ENCODE measurements at regions not wholly inside any gene's neighbourhood (a gene's known extent, or its start where the extent isn't known, plus 50 kb on each side); places are given as distances from the start of the nearest gene placed in this dataset.

GRCh38 chr1:199706826-199707606 is 320.5 kb upstream of the NR5A2 start:
- Histone ChIP-seq H3K9me3 (ENCODE audit: control insufficient read depth, insufficient read depth, low read length) (no peaks in the 10 kb centered on the region), H3K4me3 (ENCODE audit: low read depth, low read length) (no peak overlapping the region), H3K36me3 (ENCODE audit: control insufficient read depth, insufficient read depth, low read length) (no peaks in the 10 kb centered on the region), H3K9ac (ENCODE audit: low read depth, low read length) (no peak overlapping the region), H3K4me1 (ENCODE audit: control insufficient read depth, insufficient read depth, low read length) (no peaks in the 10 kb centered on the region), H3K27me3 (ENCODE audit: control insufficient read depth, insufficient read depth, low read length) (no peaks in the 10 kb centered on the region)

DNA sequence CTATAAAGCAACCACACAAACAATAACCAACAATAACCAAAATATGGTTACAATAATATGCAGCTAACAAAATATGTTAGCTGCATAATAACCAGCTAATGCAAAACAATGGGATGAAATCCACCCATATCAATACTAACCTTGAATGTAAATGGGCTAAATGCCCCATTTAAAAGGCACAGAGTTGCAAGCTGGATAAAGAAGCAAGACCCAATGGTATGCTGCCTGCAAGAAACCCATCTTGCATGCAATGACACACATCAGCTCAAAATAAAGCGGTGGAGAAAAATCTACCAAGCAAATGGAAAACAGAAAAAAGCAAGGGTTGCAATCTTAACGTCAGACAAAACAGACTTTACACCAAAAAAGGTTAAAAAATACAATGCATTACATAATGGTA is 316.5 kb upstream of the NR5A2 start:
- H3K4me3 ChIP-seq (ENCODE audit: low read depth, low read length) = no peak overlapping the region
- H3K27me3 ChIP-seq (ENCODE audit: control insufficient read depth, insufficient read depth, low read length) = no peaks in the 10 kb centered on the region
- no peak overlapping the region for H3K9ac ChIP-seq (ENCODE audit: low read depth, low read length)
- H3K4me1 ChIP-seq (ENCODE audit: control insufficient read depth, insufficient read depth, low read length) = no peaks in the 10 kb centered on the region
- no peaks in the 10 kb centered on the region for H3K9me3 ChIP-seq (ENCODE audit: control insufficient read depth, insufficient read depth, low read length)
- H3K36me3 ChIP-seq (ENCODE audit: control insufficient read depth, insufficient read depth, low read length) = no peaks in the 10 kb centered on the region

- Histone ChIP-seq H3K27me3 (ENCODE audit: control insufficient read depth, insufficient read depth, low read length) (no peaks in the 10 kb centered on the region), H3K4me3 (ENCODE audit: low read depth, low read length) (no peak overlapping the region), H3K9me3 (ENCODE audit: control insufficient read depth, insufficient read depth, low read length) (no peaks in the 10 kb centered on the region)
Observed at GRCh38 chr1:199716729-199717128, 310.8 kb upstream of the NR5A2 start.

DNA sequence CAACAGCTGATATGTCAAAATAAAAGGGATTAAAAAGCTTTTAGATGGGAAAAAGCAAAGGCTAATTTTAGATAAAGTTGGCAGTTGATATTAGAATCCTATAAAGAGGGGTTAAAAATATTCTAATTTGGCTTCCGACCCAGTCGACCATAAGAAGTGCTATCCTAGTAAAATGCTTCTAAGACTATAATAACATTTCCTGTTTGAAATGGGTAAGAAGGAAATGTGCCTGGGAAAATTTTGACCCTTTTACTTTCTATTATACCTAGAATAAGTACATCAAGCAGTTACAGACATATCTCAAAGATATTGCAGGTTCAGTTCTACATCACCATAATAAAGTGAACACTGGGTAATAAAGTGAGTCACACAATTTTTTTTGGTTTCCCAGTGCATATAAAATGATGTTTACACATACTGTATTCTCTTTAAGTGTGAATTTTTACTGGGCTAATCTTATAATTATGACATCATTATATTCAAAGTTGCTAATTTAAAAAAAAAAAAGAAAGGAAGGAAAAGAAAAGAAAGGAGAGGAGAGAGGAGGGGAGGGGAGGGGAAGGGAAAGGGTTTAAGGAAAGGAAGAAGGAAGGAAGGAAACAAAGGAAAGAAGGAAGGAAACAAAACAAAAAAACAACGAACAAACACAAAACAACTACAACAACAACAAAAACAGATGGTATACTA is 308.2 kb upstream of the NR5A2 start:
- Histone ChIP-seq H3K9ac (ENCODE audit: low read depth, low read length) (no peak overlapping the region), H3K4me3 (ENCODE audit: low read depth, low read length) (no peak overlapping the region), H3K36me3 (ENCODE audit: control insufficient read depth, insufficient read depth, low read length) (no peaks in the 10 kb centered on the region), H3K27me3 (ENCODE audit: control insufficient read depth, insufficient read depth, low read length) (no peaks in the 10 kb centered on the region), H3K4me1 (ENCODE audit: control insufficient read depth, insufficient read depth, low read length) (peaks cover 3% of the 10 kb centered on the region), H3K9me3 (ENCODE audit: control insufficient read depth, insufficient read depth, low read length) (no peaks in the 10 kb centered on the region)

More at GRCh38 chr1:199716729-199717128, 310.8 kb upstream of the NR5A2 start:
- Histone ChIP-seq H3K9ac (ENCODE audit: low read depth, low read length) (no peak overlapping the region), H3K36me3 (ENCODE audit: control insufficient read depth, insufficient read depth, low read length) (no peaks in the 10 kb centered on the region), H3K4me1 (ENCODE audit: control insufficient read depth, insufficient read depth, low read length) (peaks cover 3% of the 10 kb centered on the region)

GRCh38 chr1:199720496-199720895 is 307.0 kb upstream of the NR5A2 start:
- H3K9me3 ChIP-seq (ENCODE audit: control insufficient read depth, insufficient read depth, low read length) = no peaks in the 10 kb centered on the region
- no peaks in the 10 kb centered on the region for H3K36me3 ChIP-seq (ENCODE audit: control insufficient read depth, insufficient read depth, low read length)
- no peaks in the 10 kb centered on the region for H3K27me3 ChIP-seq (ENCODE audit: control insufficient read depth, insufficient read depth, low read length)
- H3K9ac ChIP-seq (ENCODE audit: low read depth, low read length) = no peak overlapping the region
- peaks cover 3% of the 10 kb centered on the region for H3K4me1 ChIP-seq (ENCODE audit: control insufficient read depth, insufficient read depth, low read length)
- no peak overlapping the region for H3K4me3 ChIP-seq (ENCODE audit: low read depth, low read length)

- Histone ChIP-seq H3K4me1 (ENCODE audit: control insufficient read depth, insufficient read depth, low read length) (peaks cover 3% of the 10 kb centered on the region), H3K27me3 (ENCODE audit: control insufficient read depth, insufficient read depth, low read length) (no peaks in the 10 kb centered on the region), H3K9ac (ENCODE audit: low read depth, low read length) (no peak overlapping the region), H3K4me3 (ENCODE audit: low read depth, low read length) (no peak overlapping the region), H3K9me3 (ENCODE audit: control insufficient read depth, insufficient read depth, low read length) (no peaks in the 10 kb centered on the region), H3K36me3 (ENCODE audit: control insufficient read depth, insufficient read depth, low read length) (no peaks in the 10 kb centered on the region)
Observed at GRCh38 chr1:199721001-199721400, 306.5 kb upstream of the NR5A2 start.

DNA sequence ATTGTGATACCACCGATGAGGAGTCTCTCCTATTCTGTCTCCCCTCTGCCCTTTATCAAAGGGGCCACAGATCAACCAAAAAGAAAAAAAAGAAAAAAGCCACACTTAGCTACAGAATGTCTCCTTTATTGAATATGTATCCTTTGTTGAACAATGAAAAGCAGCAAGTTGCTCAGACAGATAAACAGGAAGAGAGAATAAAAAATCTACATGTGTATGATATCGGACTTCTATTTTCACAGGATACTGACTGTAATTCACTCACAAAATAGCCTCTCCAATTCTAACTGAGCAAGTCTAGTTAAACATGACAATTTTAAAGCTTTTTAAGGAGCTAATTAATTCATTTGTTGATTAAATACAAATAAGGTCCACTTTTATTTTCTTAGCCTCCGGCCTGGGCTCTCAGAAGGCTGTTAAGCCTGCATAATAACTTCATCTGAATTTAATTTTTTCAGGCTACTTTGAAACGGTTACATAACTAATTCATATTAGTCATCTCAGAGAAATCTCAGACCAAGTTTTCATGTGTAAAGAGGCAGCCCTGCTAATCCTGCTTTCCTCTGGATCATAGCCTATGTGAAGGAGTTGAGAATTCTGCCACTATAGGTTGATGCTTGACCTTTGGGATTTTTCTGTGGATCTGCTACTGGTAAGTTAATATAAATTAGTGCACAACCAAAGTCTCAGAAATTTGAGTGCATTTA is 304.1 kb upstream of the NR5A2 start:
- Histone ChIP-seq H3K9ac (ENCODE audit: low read depth, low read length) (no peak overlapping the region), H3K4me1 (ENCODE audit: control insufficient read depth, insufficient read depth, low read length) (no peaks in the 10 kb centered on the region), H3K27me3 (ENCODE audit: control insufficient read depth, insufficient read depth, low read length) (no peaks in the 10 kb centered on the region), H3K9me3 (ENCODE audit: control insufficient read depth, insufficient read depth, low read length) (no peaks in the 10 kb centered on the region), H3K36me3 (ENCODE audit: control insufficient read depth, insufficient read depth, low read length) (no peaks in the 10 kb centered on the region), H3K4me3 (ENCODE audit: low read depth, low read length) (no peak overlapping the region)

DNA sequence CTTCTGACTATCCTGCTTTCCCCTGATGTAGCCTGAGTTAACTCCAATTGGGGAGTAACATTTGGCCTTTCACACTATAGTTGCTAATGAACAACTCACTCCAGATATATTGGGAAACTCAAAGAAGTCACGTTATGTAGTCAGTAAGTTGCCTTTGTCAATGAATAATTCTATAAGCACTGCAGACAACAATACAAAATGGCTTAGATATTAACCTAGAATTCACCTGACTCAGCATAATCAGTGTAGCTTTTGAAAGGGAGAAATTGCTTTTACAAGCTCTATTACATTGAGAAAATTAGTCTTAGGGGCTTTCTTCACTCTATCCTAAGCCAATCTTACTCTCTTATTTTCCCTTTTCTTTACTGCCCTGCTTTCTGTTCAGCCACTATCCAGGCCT is 303.5 kb upstream of the NR5A2 start:
- Histone ChIP-seq H3K9me3 (ENCODE audit: control insufficient read depth, insufficient read depth, low read length) (no peaks in the 10 kb centered on the region), H3K9ac (ENCODE audit: low read depth, low read length) (no peak overlapping the region), H3K4me3 (ENCODE audit: low read depth, low read length) (no peak overlapping the region), H3K27me3 (ENCODE audit: control insufficient read depth, insufficient read depth, low read length) (no peaks in the 10 kb centered on the region), H3K4me1 (ENCODE audit: control insufficient read depth, insufficient read depth, low read length) (no peaks in the 10 kb centered on the region), H3K36me3 (ENCODE audit: control insufficient read depth, insufficient read depth, low read length) (no peaks in the 10 kb centered on the region)

GRCh38 chr1:199725002-199725565 is 302.4 kb upstream of the NR5A2 start:
- Histone ChIP-seq H3K27me3 (ENCODE audit: control insufficient read depth, insufficient read depth, low read length) (no peaks in the 10 kb centered on the region), H3K9me3 (ENCODE audit: control insufficient read depth, insufficient read depth, low read length) (no peaks in the 10 kb centered on the region), H3K9ac (ENCODE audit: low read depth, low read length) (no peak overlapping the region), H3K4me3 (ENCODE audit: low read depth, low read length) (no peak overlapping the region), H3K36me3 (ENCODE audit: control insufficient read depth, insufficient read depth, low read length) (no peaks in the 10 kb centered on the region), H3K4me1 (ENCODE audit: control insufficient read depth, insufficient read depth, low read length) (no peaks in the 10 kb centered on the region)

DNA sequence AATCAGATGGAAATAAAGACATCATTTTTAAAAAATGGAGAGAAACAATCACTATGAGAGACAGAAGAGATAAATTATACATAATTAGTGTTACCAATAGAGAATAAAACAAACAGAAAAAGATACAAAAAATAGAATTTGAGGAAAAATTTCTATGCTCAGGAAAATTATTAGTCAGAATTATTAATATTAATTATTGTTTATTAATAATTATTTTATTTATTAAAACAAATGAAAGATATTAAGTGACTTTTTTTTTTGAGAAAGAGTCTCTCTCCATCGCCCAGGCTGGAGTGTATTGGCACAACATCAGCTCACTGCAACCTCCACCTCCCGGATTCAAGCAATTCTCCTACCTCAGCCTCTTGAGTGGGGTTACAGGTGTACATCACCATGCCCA is 299.8 kb upstream of the NR5A2 start:
- H3K27me3 ChIP-seq (ENCODE audit: control insufficient read depth, insufficient read depth, low read length) = no peaks in the 10 kb centered on the region
- no peaks in the 10 kb centered on the region for H3K36me3 ChIP-seq (ENCODE audit: control insufficient read depth, insufficient read depth, low read length)

DNA sequence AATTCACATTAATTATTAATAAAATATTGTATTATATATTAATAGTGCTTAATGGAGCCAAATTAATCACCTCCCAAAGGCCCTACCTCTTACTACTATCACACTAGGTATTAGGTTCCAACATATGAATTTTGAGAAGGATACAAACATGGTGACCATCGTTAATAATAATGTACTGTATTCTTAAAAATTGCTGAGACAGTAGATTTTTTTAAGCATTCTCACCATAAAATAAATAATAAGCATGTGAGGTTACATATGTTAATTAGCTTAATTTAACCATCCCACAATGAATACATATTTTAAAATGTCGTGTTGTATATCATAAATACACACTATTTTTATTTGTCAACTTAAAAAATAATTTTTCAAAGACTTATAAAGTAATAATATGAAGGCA is 299.2 kb upstream of the NR5A2 start:
- no peak overlapping the region for H3K4me3 ChIP-seq (ENCODE audit: low read depth, low read length)
- H3K9me3 ChIP-seq (ENCODE audit: control insufficient read depth, insufficient read depth, low read length) = no peaks in the 10 kb centered on the region
- H3K4me1 ChIP-seq (ENCODE audit: control insufficient read depth, insufficient read depth, low read length) = no peaks in the 10 kb centered on the region
- H3K36me3 ChIP-seq (ENCODE audit: control insufficient read depth, insufficient read depth, low read length) = no peaks in the 10 kb centered on the region
- no peaks in the 10 kb centered on the region for H3K27me3 ChIP-seq (ENCODE audit: control insufficient read depth, insufficient read depth, low read length)
- no peak overlapping the region for H3K9ac ChIP-seq (ENCODE audit: low read depth, low read length)

More for the DNA sequence above, 299.8 kb upstream of the NR5A2 start:
- Histone ChIP-seq H3K4me1 (ENCODE audit: control insufficient read depth, insufficient read depth, low read length) (no peaks in the 10 kb centered on the region), H3K4me3 (ENCODE audit: low read depth, low read length) (no peak overlapping the region), H3K9ac (ENCODE audit: low read depth, low read length) (no peak overlapping the region), H3K9me3 (ENCODE audit: control insufficient read depth, insufficient read depth, low read length) (no peaks in the 10 kb centered on the region)

Measured in iPS-15b (cell line).